GM10266 (cell line): ENCODE measurements at regions not wholly inside any gene's neighbourhood (a gene's known extent, or its start where the extent isn't known, plus 50 kb on each side); places are given as distances from the start of the nearest gene placed in this dataset.
"Not testable (repeated sequence)": the region's sequence is repeated elsewhere in the genome, so short reads cannot be mapped to it uniquely, and the experiment has no call there.

Source experiments
- DNase-seq: peaks from one replicate; pipeline ENCODE4 v3.0.0; 2012; ENCODE audit errors: extremely low spot score
- CTCF ChIP-seq: IDR thresholded peaks from 2 replicates; pipeline ENCODE4 v1.5.1; 2012; ENCODE audit warnings: mild to moderate bottlenecking, low read depth; ENCODE audit not compliant: control insufficient read depth, insufficient read depth; ENCODE audit errors: missing control alignments

- DNase-seq, result no peak
- peak; percentile 9 for TF ChIP-seq CTCF
Observed at GRCh38 chr15:31217566-31218270, 108.9 kb upstream of the KLF13 start.

GRCh38 chr15:31219221-31219620 lies 107.4 kb upstream of the KLF13 start:
- no peak for TF ChIP-seq CTCF
- no peak for DNase-seq

- no peak for TF ChIP-seq CTCF
- DNase-seq, result no peak
Observed at GRCh38 chr15:31221936-31222515, 104.6 kb upstream of the KLF13 start.

GRCh38 chr15:31222773-31223341 lies 103.8 kb upstream of the KLF13 start:
- no peak for TF ChIP-seq CTCF
- DNase-seq, result no peak

GRCh38 chr15:31223478-31224350 lies 102.9 kb upstream of the KLF13 start:
- no peak for DNase-seq

GRCh38 chr15:31224661-31225060 lies 102.0 kb upstream of the KLF13 start:
- DNase-seq, result not testable (repeated sequence)

More at GRCh38 chr15:31223478-31224350, 102.9 kb upstream of the KLF13 start:
- TF ChIP-seq CTCF, result no peak

- no peak for DNase-seq
- TF ChIP-seq CTCF, result no peak
Observed at GRCh38 chr15:31225356-31225955, 101.2 kb upstream of the KLF13 start.
